ENCODE measurements at regions not wholly inside any gene's neighbourhood (a gene's known extent, or its start where the extent isn't known, plus 50 kb on each side); places are given as distances from the start of the nearest gene placed in this dataset.

DNA sequence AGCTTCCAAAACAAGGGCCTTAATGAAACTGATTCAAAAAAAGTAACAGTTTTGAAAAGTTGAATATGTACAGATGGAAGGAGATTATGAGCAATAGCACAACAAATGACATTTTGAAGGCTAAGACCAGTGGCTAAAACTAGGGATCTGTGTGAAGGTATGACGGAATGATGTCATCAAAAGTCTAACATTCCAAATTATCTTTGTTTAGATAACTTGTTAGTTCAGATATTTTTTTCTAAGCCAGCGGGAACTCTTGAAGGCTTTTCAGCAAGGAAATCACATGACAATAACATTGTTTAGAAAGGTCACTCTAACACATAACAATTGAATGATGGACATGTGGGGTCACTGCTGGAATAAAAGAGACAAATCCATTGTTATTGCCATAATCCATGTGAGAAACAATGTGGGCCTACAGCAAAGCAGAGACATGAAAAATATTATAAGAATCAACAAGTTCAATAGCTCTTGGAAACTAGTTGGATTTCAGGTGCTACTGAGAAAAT lies 260.5 kb downstream of the CASP12 start:
- no peak for TF ChIP-seq POLR2AphosphoS5 (IDR thresholded peaks at IDR 0.05; ENCODE audit: low read depth, low read length)
- TF ChIP-seq PAX5 (IDR thresholded peaks at IDR 0.05; ENCODE audit: insufficient read depth, low read length, severe bottlenecking), result no peak
- no peak for TF ChIP-seq POLR2A (IDR thresholded peaks at IDR 0.05; ENCODE audit: low read depth, low read length)
- no peak for TF ChIP-seq SPI1 (IDR thresholded peaks at IDR 0.05; ENCODE audit: low read depth, low read length)
- no peak for TF ChIP-seq TAF1 (IDR thresholded peaks at IDR 0.05; ENCODE audit: low read depth, low read length)
- TF ChIP-seq POU2F2 (IDR thresholded peaks at IDR 0.05; ENCODE audit: low read depth, low read length), result no peak

Measured in GM12891 (cell line).